Epithelial cell of esophagus (primary cell): ENCODE measurements at regions not wholly inside any gene's neighbourhood (a gene's known extent, or its start where the extent isn't known, plus 50 kb on each side); places are given as distances from the start of the nearest gene placed in this dataset.

Experiments used
- DNase-seq: peaks from one replicate; pipeline ENCODE4 v3.0.0; 2010; ENCODE audit warnings: low read depth
- H3K4me3 ChIP-seq: 2 replicates; pipeline ENCODE4 v1.5.1; 2011; ENCODE audit warnings: mild to moderate bottlenecking, low read length, control low read depth
- CTCF ChIP-seq: IDR thresholded peaks from 2 replicates; pipeline ENCODE4 v1.5.1; 2011; ENCODE audit warnings: low read depth, mild to moderate bottlenecking, low read length, control low read depth, inconsistent platforms; ENCODE audit not compliant: insufficient read depth; ENCODE audit errors: missing control alignments

DNA sequence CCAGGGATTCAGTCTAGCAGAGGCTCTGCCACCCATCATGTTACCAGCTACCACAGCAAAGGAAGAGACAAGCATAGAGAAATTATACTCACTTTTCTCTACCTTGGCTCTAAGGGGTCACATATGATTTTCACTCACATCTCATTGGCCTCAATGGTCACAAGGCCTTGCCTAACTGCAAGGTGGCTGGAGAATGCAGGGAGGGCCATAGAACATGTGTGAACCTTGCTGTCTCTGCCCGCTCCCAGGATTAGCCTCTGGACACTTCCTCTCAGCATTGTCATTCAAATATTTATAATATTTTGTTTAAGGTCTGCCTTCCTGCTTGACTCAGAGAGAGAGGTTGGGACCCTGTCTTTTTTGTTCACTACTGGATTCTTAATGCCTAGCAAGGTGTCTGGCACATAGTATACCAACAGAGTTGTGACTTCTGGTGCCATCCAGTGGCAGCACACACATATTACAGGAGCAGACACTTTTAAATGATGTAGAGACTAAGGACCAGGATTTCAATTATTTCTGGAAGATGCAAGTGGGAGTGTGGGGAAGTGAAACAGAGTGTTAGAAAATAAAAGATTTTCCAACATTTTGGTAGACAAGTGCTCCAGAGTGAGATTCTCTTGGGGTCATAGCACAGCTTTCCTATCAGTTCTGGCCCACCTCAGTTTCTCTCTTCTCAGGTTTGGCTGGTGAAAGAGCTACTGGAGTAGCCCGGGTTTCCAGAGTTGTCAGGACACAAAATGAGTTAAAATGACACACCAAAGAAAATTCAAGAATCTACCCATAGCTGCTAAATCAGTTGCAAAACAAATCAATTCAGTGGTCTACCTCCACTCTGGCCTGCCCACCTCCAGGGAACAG, 119.0 kb upstream of the RASGRP1 start:
- peak; percentile 81 for TF ChIP-seq CTCF
- DNase-seq: peak; percentile 66
- no peak overlapping the region for H3K4me3 ChIP-seq

DNA sequence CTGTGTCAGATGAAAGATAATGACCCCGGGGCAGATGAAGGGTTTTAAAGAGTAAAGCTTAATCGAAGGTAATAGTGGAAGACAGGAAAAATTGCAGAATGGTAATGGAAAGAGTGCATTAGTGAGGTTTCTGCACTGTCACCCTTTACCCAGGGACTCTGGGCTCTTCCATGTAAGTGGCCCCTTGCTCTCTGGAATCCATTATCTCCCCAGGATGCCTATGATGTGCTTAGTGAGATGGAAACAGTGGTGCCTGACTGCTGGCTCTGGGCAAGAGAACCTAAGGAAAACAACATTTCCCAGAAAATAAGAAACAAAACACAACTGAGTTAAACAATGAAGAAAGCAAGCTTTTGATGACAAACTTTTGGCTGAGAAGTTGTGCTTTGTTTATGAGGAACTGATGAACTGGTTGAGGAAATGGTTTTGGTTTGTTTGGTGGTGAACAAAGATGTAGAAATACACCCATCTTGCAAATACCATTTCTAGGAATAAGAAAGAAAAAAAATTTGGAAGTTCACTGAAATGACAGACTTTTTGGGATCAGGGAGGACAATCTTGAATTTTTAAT, 119.9 kb upstream of the RASGRP1 start:
- no peak for TF ChIP-seq CTCF
- DNase-seq: no peak
- no peak overlapping the region for H3K4me3 ChIP-seq

DNA sequence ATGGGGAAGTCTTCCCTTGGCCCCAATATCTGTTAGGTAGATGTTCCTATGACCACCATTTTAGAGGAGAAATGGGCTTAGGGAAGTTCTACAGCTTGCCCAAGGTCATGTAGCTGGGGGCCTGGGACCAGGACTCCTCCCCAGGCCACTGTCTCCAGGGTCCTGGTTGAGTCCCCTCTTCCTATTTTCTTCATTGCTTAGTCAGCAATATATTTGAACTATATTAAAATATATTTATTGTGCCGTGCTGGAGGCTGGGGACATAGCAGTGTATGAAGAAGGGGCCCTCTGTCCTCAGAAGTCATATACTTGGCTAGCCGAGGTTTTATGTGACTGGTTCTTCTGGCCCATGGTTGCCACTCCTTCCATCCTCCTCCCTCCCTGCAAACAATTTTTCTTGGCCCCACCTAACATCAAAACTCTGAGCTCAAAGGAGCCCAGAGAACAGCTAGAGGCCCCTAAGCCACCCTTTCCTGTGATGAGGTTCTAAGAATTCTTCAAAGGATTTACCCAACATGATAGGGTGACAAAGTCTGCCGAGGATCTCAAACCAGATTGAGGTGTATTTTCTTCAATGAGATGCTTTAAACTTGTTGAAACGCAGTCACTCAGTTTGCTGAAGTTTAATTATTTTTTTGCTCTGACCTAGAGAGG, 121.2 kb upstream of the RASGRP1 start:
- H3K4me3 ChIP-seq: no peak overlapping the region
- no peak for DNase-seq
- TF ChIP-seq CTCF: no peak

DNA sequence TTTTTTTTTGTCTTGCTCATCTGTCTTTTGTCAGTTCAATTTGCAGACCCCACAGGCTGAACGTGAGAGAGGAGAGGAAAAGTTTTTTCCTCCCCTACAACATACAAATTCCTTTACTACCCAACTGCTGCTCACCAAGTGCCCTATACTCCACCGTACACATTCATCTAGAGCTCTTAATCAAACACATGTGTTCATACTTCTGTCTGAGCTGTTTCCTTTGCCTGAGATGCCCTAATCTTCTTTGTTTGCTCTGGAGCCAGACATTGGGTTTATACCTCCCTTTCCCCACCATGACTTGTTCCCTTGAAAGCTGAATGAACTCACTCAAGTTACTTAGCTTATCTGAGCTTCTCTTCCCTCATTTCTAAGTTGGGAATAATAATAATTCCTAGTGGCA, 122.7 kb upstream of the RASGRP1 start:
- H3K4me3 ChIP-seq: no peak overlapping the region
- no peak for DNase-seq
- no peak for TF ChIP-seq CTCF

DNA sequence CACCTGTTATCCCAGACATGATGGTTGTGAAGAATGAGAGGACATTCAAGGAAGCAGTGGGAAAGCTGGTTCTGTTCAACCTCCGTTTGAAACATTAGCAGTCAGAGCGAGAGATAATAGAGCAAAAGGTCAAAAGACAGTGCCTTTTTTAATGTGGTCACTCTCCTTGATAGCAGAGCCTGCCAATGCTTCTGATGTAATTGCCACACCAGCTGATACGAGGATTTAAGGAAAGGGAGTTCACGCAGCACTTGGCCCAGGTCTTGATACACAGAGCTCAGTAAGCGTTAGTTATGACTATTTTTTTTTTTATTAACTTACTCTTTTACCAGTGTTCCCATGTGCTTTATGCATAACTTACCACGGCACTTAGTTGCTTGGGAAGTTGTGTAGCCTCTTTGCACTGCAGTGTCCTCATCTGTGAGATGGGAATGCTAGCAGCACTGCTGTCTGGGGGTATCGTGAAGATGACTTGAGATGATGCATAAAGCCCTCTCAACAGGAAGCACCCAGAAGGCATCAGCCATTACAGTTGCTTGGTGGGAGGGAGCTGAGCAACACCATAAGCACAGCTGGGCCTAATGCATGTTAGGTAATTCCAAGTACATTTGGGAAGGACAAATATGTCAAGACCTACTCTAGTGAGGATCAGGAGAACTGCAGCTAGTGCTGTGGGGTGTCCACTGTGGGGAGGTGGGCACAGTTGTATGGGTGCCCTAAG, 123.3 kb upstream of the RASGRP1 start:
- no peak for DNase-seq
- TF ChIP-seq CTCF: no peak
- H3K4me3 ChIP-seq: no peak overlapping the region

- peak; percentile 45 for DNase-seq
- TF ChIP-seq CTCF: no peak
- no peak overlapping the region for H3K4me3 ChIP-seq
These were observed 124.1 kb upstream of the RASGRP1 start for GRCh38 chr15:38688761-38689160.
